DOHH2 (cell line): ENCODE measurements at regions not wholly inside any gene's neighbourhood (a gene's known extent, or its start where the extent isn't known, plus 50 kb on each side); places are given as distances from the start of the nearest gene placed in this dataset.

Experiments used
- H3F3A ChIP-seq: fragments of 200-600 bp; sonication (generic), shearing (Covaris generic); 2 replicates; pipeline ENCODE4 v1.6.0; 2016; ENCODE audit warnings: antibody characterized with exemption, mild to moderate bottlenecking; ENCODE audit not compliant: control insufficient read depth, insufficient read depth
- H3K27ac ChIP-seq: fragments of 200-600 bp; sonication (generic); 2 replicates; pipeline ENCODE4 v1.5.1; 2014; ENCODE audit warnings: low read depth, mild to moderate bottlenecking, low read length, moderate library complexity
- H3K27me3 ChIP-seq: fragments of 200-600 bp; sonication (generic); 2 replicates; pipeline ENCODE4 v1.6.1; 2014; ENCODE audit warnings: mild to moderate bottlenecking, low read length, mixed read lengths; ENCODE audit not compliant: control insufficient read depth
- H3K36me3 ChIP-seq: fragments of 200-600 bp; sonication (generic); 2 replicates; pipeline ENCODE4 v1.6.1; 2014; ENCODE audit warnings: mild to moderate bottlenecking, low read length, moderate library complexity, mixed read lengths; ENCODE audit not compliant: control insufficient read depth
- H3K4me1 ChIP-seq: fragments of 200-600 bp; sonication (generic); 2 replicates; pipeline ENCODE4 v1.6.1; 2014; ENCODE audit warnings: mild to moderate bottlenecking, low read length, mixed read lengths; ENCODE audit not compliant: control insufficient read depth
- H3K4me2 ChIP-seq: fragments of 200-600 bp; sonication (generic); 2 replicates; pipeline ENCODE4 v1.6.0; 2014; ENCODE audit warnings: mild to moderate bottlenecking, low read length, moderate library complexity
- H3K4me3 ChIP-seq: fragments of 200-600 bp; sonication (generic); 2 replicates; pipeline ENCODE4 v1.5.1; 2014; ENCODE audit warnings: mild to moderate bottlenecking, low read length, mixed read lengths
- H3K79me2 ChIP-seq: fragments of 200-600 bp; sonication (generic); 2 replicates; pipeline ENCODE4 v1.6.1; 2014; ENCODE audit warnings: mild to moderate bottlenecking, low read length, mixed read lengths; ENCODE audit not compliant: control insufficient read depth
- H3K9me2 ChIP-seq: fragments of 200-600 bp; sonication (generic); replicated peaks from 2 replicates; pipeline ENCODE4 v1.6.1; 2014; ENCODE audit warnings: mild to moderate bottlenecking, low read length, mixed read lengths; ENCODE audit not compliant: control insufficient read depth
- H3K9me3 ChIP-seq: fragments of 200-600 bp; sonication (generic); 2 replicates; pipeline ENCODE4 v1.6.1; 2014; ENCODE audit warnings: antibody characterized with exemption, low read length, mixed read lengths; ENCODE audit not compliant: control insufficient read depth, insufficient read depth
- H4K20me1 ChIP-seq: fragments of 200-600 bp; sonication (generic); 2 replicates; pipeline ENCODE4 v1.6.0; 2014; ENCODE audit warnings: low read depth, mild to moderate bottlenecking, antibody characterized with exemption, low read length, moderate library complexity; ENCODE audit not compliant: control insufficient read depth, insufficient read depth
- EZH2phosphoT487 ChIP-seq: fragments of 200-600 bp; sonication (generic); IDR thresholded peaks from 2 replicates; pipeline ENCODE4 v1.6.1; 2017; ENCODE audit warnings: borderline replicate concordance, mild to moderate bottlenecking, antibody characterized with exemption, low read length, moderate library complexity, mixed read lengths
- TF ChIP-seq, protein P1 (sequence below): fragments of 200-600 bp; sonication (generic); IDR thresholded peaks from one replicate; pipeline ENCODE4 v1.5.1; 2014; ENCODE audit warnings: antibody characterized with exemption, mild to moderate bottlenecking, low read depth, low read length; ENCODE audit not compliant: poor library complexity, severe bottlenecking

DNA sequence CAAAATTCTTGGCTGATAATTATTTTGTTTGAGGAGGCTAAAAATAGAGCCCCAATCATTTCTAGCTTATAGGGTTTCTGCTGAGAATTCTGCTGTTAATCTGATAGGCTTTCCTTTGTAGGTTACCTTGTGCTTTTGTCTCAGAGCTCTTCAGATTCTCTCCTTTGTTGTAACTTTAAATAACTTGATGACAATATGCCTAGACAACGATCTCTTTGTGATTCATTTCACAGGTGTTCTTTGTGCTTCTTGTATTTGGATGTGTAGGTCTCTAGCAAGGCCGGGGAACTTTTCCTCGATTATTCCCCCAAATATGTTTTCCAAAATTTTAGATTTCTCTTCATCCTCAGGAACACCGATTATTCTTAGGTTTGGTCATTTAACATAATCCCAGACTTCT, 376.5 kb upstream of the MAN1A1 start:
- Histone ChIP-seq H3K36me3 (no peaks in the 10 kb centered on the region), H3K4me1 (no peaks in the 10 kb centered on the region), H3K27me3 (no peaks in the 10 kb centered on the region), H3K4me3 (no peak overlapping the region), H3F3A (no peaks in the 10 kb centered on the region), H3K9me2 (no peaks in the 10 kb centered on the region; the same call in 1 of the 2 replicates), H3K27ac (no peak overlapping the region), H3K4me2 (no peak overlapping the region), H4K20me1 (no peaks in the 10 kb centered on the region), H3K9me3 (no peaks in the 10 kb centered on the region), H3K79me2 (no peaks in the 10 kb centered on the region)
- TF ChIP-seq EZH2phosphoT487: no peak
- TF ChIP-seq, protein P1, sequence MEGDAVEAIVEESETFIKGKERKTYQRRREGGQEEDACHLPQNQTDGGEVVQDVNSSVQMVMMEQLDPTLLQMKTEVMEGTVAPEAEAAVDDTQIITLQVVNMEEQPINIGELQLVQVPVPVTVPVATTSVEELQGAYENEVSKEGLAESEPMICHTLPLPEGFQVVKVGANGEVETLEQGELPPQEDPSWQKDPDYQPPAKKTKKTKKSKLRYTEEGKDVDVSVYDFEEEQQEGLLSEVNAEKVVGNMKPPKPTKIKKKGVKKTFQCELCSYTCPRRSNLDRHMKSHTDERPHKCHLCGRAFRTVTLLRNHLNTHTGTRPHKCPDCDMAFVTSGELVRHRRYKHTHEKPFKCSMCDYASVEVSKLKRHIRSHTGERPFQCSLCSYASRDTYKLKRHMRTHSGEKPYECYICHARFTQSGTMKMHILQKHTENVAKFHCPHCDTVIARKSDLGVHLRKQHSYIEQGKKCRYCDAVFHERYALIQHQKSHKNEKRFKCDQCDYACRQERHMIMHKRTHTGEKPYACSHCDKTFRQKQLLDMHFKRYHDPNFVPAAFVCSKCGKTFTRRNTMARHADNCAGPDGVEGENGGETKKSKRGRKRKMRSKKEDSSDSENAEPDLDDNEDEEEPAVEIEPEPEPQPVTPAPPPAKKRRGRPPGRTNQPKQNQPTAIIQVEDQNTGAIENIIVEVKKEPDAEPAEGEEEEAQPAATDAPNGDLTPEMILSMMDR: no peak

DNA sequence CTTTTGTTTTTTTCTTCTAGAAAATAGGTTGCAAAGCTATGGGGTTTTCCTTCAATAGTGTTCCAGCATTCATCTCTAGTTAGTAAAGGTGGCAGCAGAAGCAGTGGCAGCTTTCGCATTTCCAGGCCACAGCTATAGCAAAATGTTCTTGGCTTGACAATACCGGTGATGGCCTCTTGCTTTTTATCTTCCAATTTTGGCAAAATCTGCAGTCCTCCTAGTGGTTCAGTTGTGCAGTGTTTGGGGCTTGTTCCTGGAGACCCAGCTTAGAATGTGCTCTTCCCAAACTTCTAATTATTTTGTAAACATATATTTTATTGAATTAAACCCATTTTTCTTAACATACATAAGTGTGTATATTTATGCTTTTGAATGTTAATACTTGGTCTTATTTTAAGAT, 370.6 kb upstream of the MAN1A1 start:
- Histone ChIP-seq H3K36me3 (no peaks in the 10 kb centered on the region), H3K9me2 (no peaks in the 10 kb centered on the region), H4K20me1 (no peaks in the 10 kb centered on the region), H3K4me3 (no peak overlapping the region), H3K27me3 (no peaks in the 10 kb centered on the region), H3K4me2 (no peak overlapping the region), H3K4me1 (no peaks in the 10 kb centered on the region), H3K9me3 (no peaks in the 10 kb centered on the region), H3K79me2 (no peaks in the 10 kb centered on the region), H3K27ac (no peak overlapping the region), H3F3A (no peaks in the 10 kb centered on the region)
- TF ChIP-seq, protein P1: no peak
- TF ChIP-seq EZH2phosphoT487: no peak

DNA sequence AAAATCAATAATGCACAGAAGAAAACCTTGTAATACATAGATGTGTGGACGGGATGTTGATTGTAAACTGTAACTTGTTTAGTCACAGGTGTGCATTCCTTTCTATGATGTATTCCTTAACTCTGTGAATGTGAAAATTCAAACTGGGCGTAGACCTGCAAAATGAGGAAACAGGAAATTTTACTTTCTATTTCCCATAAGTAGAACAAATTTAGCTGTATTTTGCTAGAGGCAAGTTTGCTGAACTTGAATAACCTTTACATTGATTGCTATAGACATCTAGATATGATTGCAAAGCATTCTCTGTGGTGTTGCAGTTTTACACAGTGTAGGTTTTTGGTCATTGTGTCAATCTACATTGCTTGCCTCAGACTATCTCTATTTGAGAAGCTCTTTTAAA, 368.4 kb upstream of the MAN1A1 start:
- Histone ChIP-seq H3F3A (no peaks in the 10 kb centered on the region), H3K79me2 (no peaks in the 10 kb centered on the region), H3K9me2 (no peaks in the 10 kb centered on the region), H3K4me3 (no peak overlapping the region), H3K27ac (no peak overlapping the region), H3K4me1 (no peaks in the 10 kb centered on the region), H3K27me3 (no peaks in the 10 kb centered on the region), H3K36me3 (no peaks in the 10 kb centered on the region), H3K9me3 (no peaks in the 10 kb centered on the region), H4K20me1 (no peaks in the 10 kb centered on the region), H3K4me2 (no peak overlapping the region)
- TF ChIP-seq EZH2phosphoT487: no peak
- TF ChIP-seq, protein P1: no peak
